Fibroblast of pulmonary artery (primary cell): ENCODE measurements at regions not wholly inside any gene's neighbourhood (a gene's known extent, or its start where the extent isn't known, plus 50 kb on each side); places are given as distances from the start of the nearest gene placed in this dataset.
"Not testable (repeated sequence)": the region's sequence is repeated elsewhere in the genome, so short reads cannot be mapped to it uniquely, and the experiment has no call there.

Experiments
- DNase-seq: peaks from one replicate; pipeline ENCODE4 v3.0.0-alpha.2; 2010; ENCODE audit warnings: low read depth
- H3K4me3 ChIP-seq: replicated peaks from 2 replicates; pipeline ENCODE4 v1.5.1; 2011; ENCODE audit warnings: low read depth, mild to moderate bottlenecking, control low read depth, low read length, moderate library complexity
- CTCF ChIP-seq: IDR thresholded peaks from 2 replicates; pipeline ENCODE4 v1.5.1; 2011; ENCODE audit warnings: mild to moderate bottlenecking, control low read depth, low read length, inconsistent platforms; ENCODE audit errors: missing control alignments

GRCh38 chr9:25755951-25756350, 77.7 kb upstream of the TUSC1 start:
- no peak for DNase-seq
- no peak for TF ChIP-seq CTCF
- no peak overlapping the region for H3K4me3 ChIP-seq

- no peak overlapping the region for H3K4me3 ChIP-seq
- no peak for DNase-seq
- TF ChIP-seq CTCF: no peak
These were observed 74.2 kb upstream of the TUSC1 start for GRCh38 chr9:25752398-25752797.

GRCh38 chr9:25742256-25742655, 64.0 kb upstream of the TUSC1 start:
- TF ChIP-seq CTCF: no peak
- no peak for DNase-seq
- H3K4me3 ChIP-seq: no peak overlapping the region

- DNase-seq: no peak
- TF ChIP-seq CTCF: no peak
- H3K4me3 ChIP-seq: no peak overlapping the region
These were observed 55.2 kb upstream of the TUSC1 start for GRCh38 chr9:25733336-25733982.

DNA sequence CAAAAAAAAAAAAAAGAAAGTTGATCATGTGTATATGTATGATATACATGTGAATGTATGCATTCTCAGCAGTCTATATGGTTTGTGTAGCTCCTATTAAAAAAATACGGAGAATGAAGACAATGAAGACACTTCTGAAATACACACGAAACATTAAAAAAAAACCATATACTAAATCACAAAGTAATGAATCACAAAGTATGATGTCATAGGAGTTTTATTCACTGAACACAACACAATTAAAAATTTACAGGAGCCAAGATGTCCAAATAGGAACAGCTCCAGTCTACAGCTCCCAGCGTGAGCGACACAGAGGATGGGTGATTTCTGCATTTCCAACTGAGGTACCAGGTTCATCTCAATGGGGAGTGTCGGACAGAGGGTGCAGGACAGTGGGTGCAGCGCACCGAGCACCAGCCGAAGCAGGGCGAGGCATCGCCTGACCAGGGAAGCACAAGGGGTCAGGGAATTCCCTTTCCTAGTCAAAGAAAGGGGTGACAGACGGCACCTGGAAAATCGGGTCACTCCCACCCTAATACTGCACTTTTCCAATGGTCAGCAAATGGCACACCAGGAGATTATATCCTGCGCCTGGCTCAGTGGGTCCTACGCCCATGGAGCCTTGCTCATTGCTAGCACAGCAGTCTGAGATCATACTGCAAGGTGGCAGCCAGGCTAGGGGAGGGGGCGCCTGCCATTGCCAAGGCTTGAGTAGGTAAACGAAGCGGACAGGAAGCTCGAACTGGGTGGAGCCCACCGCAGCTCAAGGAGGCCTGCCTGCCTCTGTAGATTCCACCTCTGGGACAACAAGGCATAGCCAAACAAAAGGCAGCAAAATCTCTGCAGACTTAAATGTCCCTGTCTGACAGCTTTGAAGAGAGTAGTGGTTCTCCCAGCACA, 53.9 kb upstream of the TUSC1 start:
- H3K4me3 ChIP-seq, DNase-seq: not testable (repeated sequence)
